IMR-90 (cell line): ENCODE measurements at regions not wholly inside any gene's neighbourhood (a gene's known extent, or its start where the extent isn't known, plus 50 kb on each side); places are given as distances from the start of the nearest gene placed in this dataset.

Source experiments
- CTCF ChIP-seq: conservative IDR thresholded peaks from 2 replicates; pipeline ENCODE4 v1.5.1; 2012; ENCODE audit warnings: mild to moderate bottlenecking, low read depth, low read length, improper control_type of control experiment
- FOS ChIP-seq: fragments of 150-350 bp; IDR thresholded peaks from 2 replicates; pipeline ENCODE4 v1.6.1; 2016; ENCODE audit warnings: low read depth, low read length
- POLR2A ChIP-seq: IDR thresholded peaks from 2 replicates; pipeline ENCODE4 v1.6.1; 2012; ENCODE audit warnings: mild to moderate bottlenecking, low read depth, low read length
- SMC3 ChIP-seq: fragments of 150-350 bp; IDR thresholded peaks from 2 replicates; pipeline ENCODE4 v1.6.1; 2016; ENCODE audit warnings: low read depth, mild to moderate bottlenecking, antibody characterized with exemption, low read length, moderate library complexity

DNA sequence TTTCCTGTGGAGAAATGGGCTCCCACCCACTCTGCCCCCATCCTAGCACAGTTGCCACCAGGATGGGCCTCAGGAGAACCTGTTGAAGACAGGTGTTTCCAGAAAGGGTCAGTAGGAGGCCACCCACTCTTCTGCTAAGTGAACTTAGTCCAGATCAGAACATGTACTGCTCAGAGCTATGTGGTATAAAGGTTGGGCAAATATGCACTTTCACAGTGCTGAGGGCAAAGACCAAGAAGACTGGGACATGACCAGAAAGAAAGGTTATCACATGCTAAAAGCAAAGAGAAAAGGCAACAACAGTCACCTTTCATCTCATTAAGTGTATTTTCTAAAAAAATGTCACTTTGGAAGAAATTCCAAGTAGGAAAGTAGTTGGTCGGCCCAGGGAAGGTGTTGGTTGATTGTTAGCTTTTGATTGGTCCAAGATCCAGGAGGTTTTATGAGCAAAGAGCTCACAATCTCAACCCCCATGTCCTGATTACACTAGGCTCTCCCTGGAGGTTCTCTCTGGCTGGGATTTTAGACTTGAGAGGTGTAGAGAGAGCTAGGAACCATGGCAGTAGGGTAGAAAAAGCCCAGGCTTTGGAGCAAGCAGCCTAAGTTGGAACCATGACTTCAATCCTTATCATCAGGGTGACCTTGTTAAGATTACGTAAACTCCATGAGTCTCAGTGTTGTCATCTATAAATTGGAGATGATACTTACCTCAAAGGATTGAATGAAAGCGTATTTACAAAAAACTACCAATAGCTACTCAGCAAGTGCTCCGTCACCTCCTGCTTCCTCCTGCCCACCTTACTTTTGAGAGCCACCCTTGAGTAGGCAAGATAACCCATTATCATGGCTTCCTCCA, 102.6 kb downstream of the GLUL start:
- TF ChIP-seq CTCF = no peak
- no peak for TF ChIP-seq SMC3
- TF ChIP-seq FOS = no peak
- TF ChIP-seq POLR2A = no peak
